ENCODE measurements at regions not wholly inside any gene's neighbourhood (a gene's known extent, or its start where the extent isn't known, plus 50 kb on each side); places are given as distances from the start of the nearest gene placed in this dataset.

DNA sequence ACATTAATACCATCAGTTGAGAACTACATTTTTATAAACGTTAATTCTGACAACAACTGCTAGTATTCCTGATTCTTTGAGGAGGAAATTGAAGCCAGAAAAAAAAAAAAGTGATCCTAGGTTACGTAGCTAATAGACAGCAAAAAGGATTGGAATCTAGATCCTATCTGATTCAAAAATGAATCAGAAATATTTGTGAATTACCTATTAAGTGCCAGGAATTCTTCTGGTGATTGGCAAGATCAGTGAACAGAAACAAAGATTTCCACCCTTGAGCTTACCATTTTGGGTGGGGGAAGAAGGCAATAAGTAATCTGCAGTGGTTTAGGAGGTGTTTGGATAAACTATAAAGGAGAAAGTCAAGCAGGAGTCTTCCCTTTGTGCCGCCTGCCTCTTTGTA lies 63.9 kb upstream of the LARGE1 start:
- TF ChIP-seq, protein P1, sequence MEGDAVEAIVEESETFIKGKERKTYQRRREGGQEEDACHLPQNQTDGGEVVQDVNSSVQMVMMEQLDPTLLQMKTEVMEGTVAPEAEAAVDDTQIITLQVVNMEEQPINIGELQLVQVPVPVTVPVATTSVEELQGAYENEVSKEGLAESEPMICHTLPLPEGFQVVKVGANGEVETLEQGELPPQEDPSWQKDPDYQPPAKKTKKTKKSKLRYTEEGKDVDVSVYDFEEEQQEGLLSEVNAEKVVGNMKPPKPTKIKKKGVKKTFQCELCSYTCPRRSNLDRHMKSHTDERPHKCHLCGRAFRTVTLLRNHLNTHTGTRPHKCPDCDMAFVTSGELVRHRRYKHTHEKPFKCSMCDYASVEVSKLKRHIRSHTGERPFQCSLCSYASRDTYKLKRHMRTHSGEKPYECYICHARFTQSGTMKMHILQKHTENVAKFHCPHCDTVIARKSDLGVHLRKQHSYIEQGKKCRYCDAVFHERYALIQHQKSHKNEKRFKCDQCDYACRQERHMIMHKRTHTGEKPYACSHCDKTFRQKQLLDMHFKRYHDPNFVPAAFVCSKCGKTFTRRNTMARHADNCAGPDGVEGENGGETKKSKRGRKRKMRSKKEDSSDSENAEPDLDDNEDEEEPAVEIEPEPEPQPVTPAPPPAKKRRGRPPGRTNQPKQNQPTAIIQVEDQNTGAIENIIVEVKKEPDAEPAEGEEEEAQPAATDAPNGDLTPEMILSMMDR (IDR thresholded peaks at IDR 0.05; ENCODE audit: insufficient read depth, low read length, poor library complexity, severe bottlenecking): no peak
- no peak for TF ChIP-seq EZH2phosphoT487 (conservative IDR thresholded peaks at IDR 0.05; ENCODE audit: low read length)

Measured in SU-DHL-6 (cell line).